SKM-1 (cell line): ENCODE measurements at regions not wholly inside any gene's neighbourhood (a gene's known extent, or its start where the extent isn't known, plus 50 kb on each side); places are given as distances from the start of the nearest gene placed in this dataset.
A peak's percentile ranks its signal among the peaks of the same experiment; 100 is the strongest.
"Not testable (repeated sequence)": the region's sequence is repeated elsewhere in the genome, so short reads cannot be mapped to it uniquely, and the experiment has no call there.

Experiments used
- DNase-seq: peaks from one replicate; lab custom pipeline; 2025; ENCODE audit not compliant: unreplicated experiment; lab: John Stamatoyannopoulos, UW

- DNase-seq = no peak
These were observed 226.0 kb downstream of the AEBP2 start for GRCh38 chr12:19665121-19665900.

DNA sequence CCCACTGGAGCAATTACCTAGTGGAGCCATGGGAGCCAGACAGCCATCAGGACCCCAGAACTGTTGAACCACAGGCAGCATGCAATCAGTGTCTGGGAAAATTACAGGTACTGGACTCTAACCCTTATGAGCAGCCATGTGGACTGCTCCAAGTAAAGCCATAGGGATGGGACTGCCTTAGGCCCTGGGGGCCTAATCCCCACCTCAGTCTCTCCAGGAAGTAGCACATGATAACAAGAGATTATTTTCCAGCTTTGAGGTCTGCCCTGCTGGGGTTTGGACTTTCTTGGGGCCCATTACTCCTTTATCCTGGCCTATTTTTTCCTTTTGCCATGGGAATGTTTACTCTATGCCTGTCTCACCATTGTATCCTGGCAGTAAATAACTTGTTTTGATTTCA is 226.8 kb downstream of the AEBP2 start:
- no peak for DNase-seq

- DNase-seq = no peak
These were observed 230.5 kb downstream of the AEBP2 start for GRCh38 chr12:19669793-19670192.

- DNase-seq = no peak
These were observed 232.4 kb downstream of the AEBP2 start for GRCh38 chr12:19671695-19672094.

GRCh38 chr12:19674437-19674836 is 235.1 kb downstream of the AEBP2 start:
- no peak for DNase-seq

- no peak for DNase-seq
These were observed 236.1 kb downstream of the AEBP2 start for GRCh38 chr12:19675361-19675760.

- not testable (repeated sequence) for DNase-seq
These were observed 239.2 kb downstream of the AEBP2 start for GRCh38 chr12:19678501-19678900.

- DNase-seq = no peak
These were observed 241.7 kb downstream of the AEBP2 start for GRCh38 chr12:19681007-19681406.

- DNase-seq = no peak
These were observed 244.1 kb downstream of the AEBP2 start for GRCh38 chr12:19683178-19683927.

GRCh38 chr12:19687371-19687770 is 248.1 kb downstream of the AEBP2 start:
- no peak for DNase-seq

- DNase-seq = no peak
These were observed 249.2 kb downstream of the AEBP2 start for GRCh38 chr12:19688532-19688931.

DNA sequence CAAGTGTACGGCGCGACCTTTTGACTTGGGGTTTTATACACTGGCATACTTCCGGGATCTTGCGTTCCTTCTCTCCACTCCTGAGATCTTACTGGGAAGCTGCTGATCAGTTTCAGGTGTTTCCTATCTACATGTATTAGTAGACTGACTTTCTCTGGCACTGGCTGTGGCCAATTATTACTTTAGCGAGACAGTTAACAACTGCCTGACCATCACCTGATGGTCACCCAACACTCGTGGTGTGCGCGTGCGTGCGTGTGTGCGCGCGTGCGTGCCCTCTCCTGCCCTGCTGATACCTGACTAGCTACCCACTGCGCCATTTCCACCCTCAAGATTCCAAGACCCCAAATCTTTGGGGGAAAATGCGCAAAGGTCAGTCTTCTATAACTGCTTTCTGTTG is 249.9 kb downstream of the AEBP2 start:
- DNase-seq = no peak

DNA sequence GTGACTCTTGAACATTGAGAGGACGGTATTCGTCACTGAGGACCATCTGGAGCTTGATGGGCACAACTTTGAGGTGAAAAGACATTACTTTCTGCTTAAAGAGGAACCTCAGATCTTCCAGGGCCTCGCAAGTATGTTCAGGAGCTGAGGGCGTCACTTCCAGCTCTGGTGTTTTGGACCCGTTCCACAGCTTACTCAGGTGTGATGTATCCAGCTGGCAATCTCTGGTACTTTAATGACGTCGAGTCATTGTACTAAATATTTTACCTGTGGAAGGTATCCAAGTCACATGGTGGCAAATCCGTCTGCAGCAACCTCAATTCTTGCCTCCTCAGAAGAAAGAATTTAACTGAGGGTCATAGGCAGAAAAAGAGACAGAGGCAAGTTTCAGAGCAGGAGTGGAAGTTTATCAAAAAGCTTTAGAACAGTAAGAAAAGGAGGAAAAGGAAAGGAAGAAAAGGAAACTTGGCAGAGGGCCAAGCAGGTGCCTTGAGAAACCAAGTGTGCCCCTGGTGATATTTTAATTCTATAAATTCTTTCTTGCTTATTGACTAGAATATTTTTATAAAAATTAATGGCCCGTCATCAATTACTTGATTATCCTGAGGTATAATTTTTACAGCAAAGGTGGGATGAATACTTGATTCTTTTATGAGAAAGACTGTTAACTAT is 250.6 kb downstream of the AEBP2 start:
- DNase-seq = no peak

GRCh38 chr12:19692091-19692490 is 252.8 kb downstream of the AEBP2 start:
- no peak for DNase-seq

GRCh38 chr12:19692566-19692965 is 253.3 kb downstream of the AEBP2 start:
- DNase-seq = no peak

DNA sequence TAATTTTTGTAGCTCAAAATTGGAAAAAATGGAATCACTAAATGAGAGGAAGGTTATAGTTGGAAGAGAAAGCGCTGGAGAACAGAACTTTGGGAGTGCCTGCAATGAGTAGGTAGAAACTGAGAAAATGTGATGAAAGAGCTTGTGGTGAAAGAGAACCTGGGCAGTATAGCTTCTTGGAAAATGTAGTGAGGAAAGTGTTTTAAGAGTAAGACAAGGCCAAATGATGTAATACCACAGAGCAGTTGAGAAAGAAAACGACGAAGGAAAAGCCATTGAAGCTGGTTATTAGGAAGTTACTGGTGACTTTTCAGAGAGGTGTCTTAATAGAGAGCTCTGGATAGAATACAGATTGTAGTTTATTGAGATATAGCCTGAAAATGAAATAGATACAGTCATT is 255.3 kb downstream of the AEBP2 start:
- peak; percentile 69 for DNase-seq

- no peak for DNase-seq
These were observed 256.2 kb downstream of the AEBP2 start for GRCh38 chr12:19695244-19696098.

DNA sequence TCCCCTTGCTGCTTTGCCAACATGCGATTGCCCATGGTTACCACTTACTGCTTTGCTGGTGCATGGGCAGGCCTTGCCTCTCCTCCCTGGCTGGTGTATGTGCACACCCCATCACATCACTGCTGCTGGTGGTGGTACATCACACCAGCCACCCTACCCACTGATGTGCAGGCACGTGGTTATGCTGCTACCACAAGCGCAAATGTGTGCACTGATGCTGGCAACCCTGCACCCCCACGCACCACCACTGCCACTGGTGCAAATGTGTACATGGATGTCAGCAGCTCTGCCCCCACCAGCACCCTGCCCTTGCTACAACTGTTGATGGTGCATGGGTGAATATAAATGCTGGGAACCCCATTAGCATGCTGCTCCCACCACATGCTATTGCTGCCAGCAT is 261.7 kb downstream of the AEBP2 start:
- no peak for DNase-seq

- no peak for DNase-seq
These were observed 265.7 kb downstream of the AEBP2 start for GRCh38 chr12:19704966-19705365.

DNA sequence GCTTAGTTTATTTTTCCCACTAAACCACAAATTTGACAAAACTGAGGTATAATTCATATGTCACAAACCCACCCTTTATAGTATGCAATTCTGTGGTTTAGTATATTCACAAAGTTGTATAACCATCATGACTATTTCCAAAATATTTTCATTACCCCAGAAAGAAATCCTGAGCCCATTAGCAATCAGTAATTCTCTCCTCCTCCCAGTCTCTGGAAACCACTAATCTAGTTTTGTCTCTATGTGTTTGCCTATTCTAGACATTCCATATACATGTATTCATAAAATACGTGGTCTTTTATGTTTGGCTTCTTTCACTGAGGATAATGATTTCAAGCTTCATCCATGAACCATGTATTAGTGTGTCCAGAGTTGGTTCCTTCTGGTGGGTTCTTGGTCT is 267.6 kb downstream of the AEBP2 start:
- DNase-seq = no peak

DNA sequence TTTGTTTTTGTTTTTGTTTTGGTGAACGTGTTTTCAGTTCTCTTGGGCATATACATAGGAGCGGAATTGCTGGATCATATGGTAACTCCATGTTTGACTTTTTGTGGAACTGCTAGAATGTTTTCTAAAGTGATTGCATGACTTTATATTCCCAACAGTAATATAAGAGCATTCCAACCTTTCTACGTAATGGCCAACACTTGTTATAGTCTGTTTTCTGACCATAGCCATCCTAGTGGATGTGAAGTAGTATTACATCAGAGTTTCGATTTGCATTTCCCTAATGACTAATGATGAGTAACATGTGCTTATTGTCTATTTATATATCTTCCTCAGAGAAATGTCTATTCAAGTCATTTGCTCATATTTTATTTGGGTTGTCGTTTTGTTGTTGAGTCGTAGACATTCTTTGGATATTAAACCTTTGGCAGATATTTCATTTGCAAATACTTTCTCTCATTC is 268.7 kb downstream of the AEBP2 start:
- no peak for DNase-seq
